ENCODE measurements at regions not wholly inside any gene's neighbourhood (a gene's known extent, or its start where the extent isn't known, plus 50 kb on each side); places are given as distances from the start of the nearest gene placed in this dataset.
A peak's percentile ranks its signal among the peaks of the same experiment; 100 is the strongest.

GRCh38 chr14:34227834-34228649 lies 234.0 kb downstream of the SPTSSA start:
- peak; percentile 42; the same call in 1 of the 2 replicates for TF ChIP-seq CTCF (IDR thresholded peaks at IDR 0.05; ENCODE audit: low read depth, low read length)
- H3K4me3 ChIP-seq (ENCODE audit: low read depth, low read length) = no peak overlapping the region

- no peak for TF ChIP-seq CTCF (IDR thresholded peaks at IDR 0.05; ENCODE audit: low read depth, low read length)
- no peak overlapping the region for H3K4me3 ChIP-seq (ENCODE audit: low read depth, low read length)
Observed at GRCh38 chr14:34224221-34224620, 237.8 kb downstream of the SPTSSA start.

- no peak overlapping the region for H3K4me3 ChIP-seq (ENCODE audit: low read depth, low read length)
- TF ChIP-seq CTCF (IDR thresholded peaks at IDR 0.05; ENCODE audit: low read depth, low read length) = no peak
Observed at GRCh38 chr14:34223373-34224148, 238.5 kb downstream of the SPTSSA start.

GRCh38 chr14:34222867-34223266 lies 239.2 kb downstream of the SPTSSA start:
- TF ChIP-seq CTCF (IDR thresholded peaks at IDR 0.05; ENCODE audit: low read depth, low read length) = no peak
- H3K4me3 ChIP-seq (ENCODE audit: low read depth, low read length) = no peak overlapping the region

GRCh38 chr14:34222122-34222521 lies 239.9 kb downstream of the SPTSSA start:
- no peak overlapping the region for H3K4me3 ChIP-seq (ENCODE audit: low read depth, low read length)
- no peak for TF ChIP-seq CTCF (IDR thresholded peaks at IDR 0.05; ENCODE audit: low read depth, low read length)

GRCh38 chr14:34220921-34221320 lies 241.1 kb downstream of the SPTSSA start:
- no peak for TF ChIP-seq CTCF (IDR thresholded peaks at IDR 0.05; ENCODE audit: low read depth, low read length)

GRCh38 chr14:34220378-34220706 lies 241.7 kb downstream of the SPTSSA start:
- TF ChIP-seq CTCF (IDR thresholded peaks at IDR 0.05; ENCODE audit: low read depth, low read length) = no peak
- no peak overlapping the region for H3K4me3 ChIP-seq (ENCODE audit: low read depth, low read length)

More at GRCh38 chr14:34220921-34221320, 241.1 kb downstream of the SPTSSA start:
- no peak overlapping the region for H3K4me3 ChIP-seq (ENCODE audit: low read depth, low read length)
